Adipose tissue (tissue), 3 donors: ENCODE measurements at regions not wholly inside any gene's neighbourhood (a gene's known extent, or its start where the extent isn't known, plus 50 kb on each side); places are given as distances from the start of the nearest gene placed in this dataset.

ENCODE experiments used
- H3K27ac ChIP-seq: one replicate; pipeline ENCODE4 v1.5.1; 2013; ENCODE audit warnings: low read depth, low read length
- WGBS, 3 donors: extraction: QIAGEN DNeasy Blood & Tissue Kit; methylation state at CpG; one replicate each; pipeline ENCODE4 v1.1.7; 2013; 5-methylcytosine and 5-hydroxymethylcytosine counted together
- donor health status: healthy with polysubstance abuse.
- donor health status: Bipolar disorder and iron deficiency.
- donor health status: healthy.

- 68 to 81% (median 75%) methylated on average over 5 of the region's 5 CpGs for WGBS, 3 donors
- H3K27ac ChIP-seq, result no peak overlapping the region
These were observed 78.0 kb downstream of the VEGFA start for GRCh38 chr6:43847741-43848630.

GRCh38 chr6:43846556-43846955 lies 76.5 kb downstream of the VEGFA start:
- no peak overlapping the region for H3K27ac ChIP-seq
- WGBS, 3 donors, result 91 to 96% (median 94%) methylated on average over 8 of the region's 8 CpGs

- 39 to 70% (median 47%) methylated on average over 3 of the region's 3 CpGs for WGBS, 3 donors
- no peak overlapping the region for H3K27ac ChIP-seq
These were observed 75.6 kb downstream of the VEGFA start for GRCh38 chr6:43845646-43846045.

- no peak overlapping the region for H3K27ac ChIP-seq
- 93 to 96% (median 95%) methylated on average over 4 of the region's 4 CpGs for WGBS, 3 donors
These were observed 73.7 kb downstream of the VEGFA start for GRCh38 chr6:43843669-43844171.

GRCh38 chr6:43843097-43843645 lies 73.2 kb downstream of the VEGFA start:
- no peak overlapping the region for H3K27ac ChIP-seq
- 63 to 68% (median 65%) methylated on average over 5 of the region's 5 CpGs for WGBS, 3 donors

GRCh38 chr6:43842231-43842794 lies 72.3 kb downstream of the VEGFA start:
- WGBS, 3 donors, result 77 to 91% (median 80%) methylated on average over 10 of the region's 10 CpGs
- H3K27ac ChIP-seq, result no peak overlapping the region

- 46 to 74% (median 55%) methylated on average over 5 of the region's 5 CpGs for WGBS, 3 donors
- H3K27ac ChIP-seq, result no peak overlapping the region
These were observed 70.6 kb downstream of the VEGFA start for GRCh38 chr6:43840490-43841218.

- 23 to 47% (median 41%) methylated on average over 9 of the region's 9 CpGs for WGBS, 3 donors
- no peak overlapping the region for H3K27ac ChIP-seq
These were observed 68.4 kb downstream of the VEGFA start for GRCh38 chr6:43838276-43839036.

- H3K27ac ChIP-seq, result no peak overlapping the region
- 1 to 5% (median 2%) methylated on average over 2 of the region's 2 CpGs for WGBS, 3 donors
These were observed 67.5 kb downstream of the VEGFA start for GRCh38 chr6:43837507-43837906.

- 60 to 90% (median 86%) methylated on average over 7 of the region's 7 CpGs for whole genome bisulfite sequencing, 3 donors
- no peak overlapping the region for H3K27ac ChIP-seq
These were observed 66.7 kb downstream of the VEGFA start for GRCh38 chr6:43836507-43837240.
